ENCODE measurements at regions not wholly inside any gene's neighbourhood (a gene's known extent, or its start where the extent isn't known, plus 50 kb on each side); places are given as distances from the start of the nearest gene placed in this dataset.

GRCh38 chr9:3161912-3162311 lies 318.0 kb upstream of the PUM3 start:
- DNase-seq (ENCODE audit: low read depth), result no peak

- DNase-seq (ENCODE audit: low read depth), result no peak
Measured at GRCh38 chr9:3157011-3157410, 313.1 kb upstream of the PUM3 start.

- no peak for DNase-seq (ENCODE audit: low read depth)
Measured at GRCh38 chr9:3151672-3152576, 308.0 kb upstream of the PUM3 start.

- no peak for DNase-seq (ENCODE audit: low read depth)
Measured at GRCh38 chr9:3150074-3150473, 306.2 kb upstream of the PUM3 start.

- peak; percentile 10 for DNase-seq (ENCODE audit: low read depth)
Measured at GRCh38 chr9:3138231-3139229, 294.6 kb upstream of the PUM3 start.

DNA sequence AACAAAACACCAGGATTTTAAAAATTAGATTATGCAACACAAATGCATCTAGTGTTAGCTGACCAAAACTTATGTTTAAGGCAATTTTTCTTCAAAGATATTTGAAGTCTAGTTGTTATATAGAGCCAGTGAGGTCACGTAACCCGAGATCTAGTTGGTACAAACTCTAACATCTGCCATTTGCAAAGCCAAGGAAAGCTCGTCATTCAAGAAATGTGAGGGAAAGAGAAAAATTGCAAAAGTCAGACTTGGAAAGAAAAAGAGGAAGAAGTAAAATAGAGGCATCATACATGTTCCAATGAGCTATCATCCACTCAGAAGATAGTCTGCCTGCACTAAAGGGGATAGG lies 293.4 kb upstream of the PUM3 start:
- no peak for DNase-seq (ENCODE audit: low read depth)

- peak; percentile 31 for DNase-seq (ENCODE audit: low read depth)
Measured at GRCh38 chr9:3136686-3137346, 292.9 kb upstream of the PUM3 start.

- DNase-seq (ENCODE audit: low read depth), result no peak
Measured at GRCh38 chr9:3136230-3136629, 292.3 kb upstream of the PUM3 start.

- DNase-seq (ENCODE audit: low read depth), result no peak
Measured at GRCh38 chr9:3127564-3127963, 283.7 kb upstream of the PUM3 start.

DNA sequence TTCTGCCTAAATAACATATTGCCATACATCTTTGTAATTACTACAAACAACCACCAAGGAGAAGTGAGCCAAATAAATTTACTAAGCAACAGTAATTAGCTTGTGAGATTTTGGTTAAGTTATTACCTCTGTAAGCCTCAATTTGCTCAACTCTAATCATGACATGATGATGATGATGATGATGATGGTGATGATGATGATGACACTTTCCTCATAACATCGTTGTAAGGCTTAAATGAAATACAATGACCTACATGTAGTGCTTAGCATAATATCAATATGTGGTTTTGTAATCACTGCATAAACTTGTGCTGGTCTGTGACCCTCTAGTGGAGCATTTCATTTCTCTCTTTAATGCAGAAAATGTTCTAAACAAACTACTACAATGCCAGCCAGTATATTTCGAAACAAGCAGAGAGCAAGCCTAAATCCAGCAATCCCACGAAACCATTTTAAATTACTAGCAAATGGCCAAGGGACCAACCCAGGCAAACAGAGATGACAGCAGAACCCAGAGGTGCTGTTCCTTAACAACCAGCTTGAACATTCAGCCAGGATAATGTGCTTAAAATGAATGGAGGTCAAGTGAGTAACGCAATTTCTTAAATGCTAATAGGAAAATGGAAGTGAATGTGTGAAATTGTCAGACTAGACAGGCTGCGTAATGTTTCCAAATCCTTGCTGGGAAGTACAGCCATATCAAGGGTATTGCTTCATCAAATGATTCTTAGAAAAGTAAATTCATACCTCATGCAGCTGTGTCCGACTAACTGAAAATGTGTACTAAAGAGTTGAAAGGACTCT lies 281.9 kb upstream of the PUM3 start:
- no peak for DNase-seq (ENCODE audit: low read depth)

DNA sequence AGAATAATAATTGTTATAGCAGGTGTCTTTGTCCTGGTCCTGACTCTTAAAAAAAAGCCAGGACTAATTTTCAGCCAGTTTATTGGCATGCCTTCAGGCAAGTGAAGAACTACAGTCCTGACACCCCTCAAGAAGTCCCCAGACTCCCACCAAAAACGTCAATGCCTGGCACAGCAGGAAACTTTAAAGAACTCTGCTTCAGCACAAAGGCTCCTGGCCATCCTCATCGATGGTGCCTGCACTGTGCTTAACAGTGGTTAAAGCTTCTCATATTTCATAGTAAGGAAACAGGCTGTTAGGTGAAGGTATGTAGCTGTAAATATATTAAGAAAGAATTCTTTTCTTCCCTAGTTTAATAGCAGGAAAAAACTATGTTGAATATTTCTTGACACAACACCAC lies 280.1 kb upstream of the PUM3 start:
- DNase-seq (ENCODE audit: low read depth), result no peak

GRCh38 chr9:3118081-3118480 lies 274.2 kb upstream of the PUM3 start:
- no peak for DNase-seq (ENCODE audit: low read depth)

DNA sequence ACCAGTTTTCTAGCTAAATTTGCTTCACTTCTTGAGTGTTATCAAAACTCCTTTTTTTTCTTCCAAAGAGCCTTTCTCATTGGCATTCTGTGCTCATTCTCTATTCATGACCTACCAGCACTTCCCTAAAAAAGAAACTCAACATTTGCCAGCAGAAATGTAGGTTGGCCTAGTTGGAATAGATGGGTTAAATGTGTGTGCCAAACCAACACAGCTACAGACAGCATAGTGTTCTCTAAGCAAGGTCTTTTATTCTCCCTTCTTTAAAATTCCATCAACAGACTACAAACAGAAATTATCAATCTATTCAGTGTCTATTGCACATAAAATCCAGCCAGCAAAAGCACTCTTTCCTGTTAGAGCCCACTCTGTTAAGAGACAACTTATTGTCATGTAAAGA lies 255.8 kb upstream of the PUM3 start:
- no peak for DNase-seq (ENCODE audit: low read depth)

GRCh38 chr9:3088219-3088618 lies 244.3 kb upstream of the PUM3 start:
- no peak for DNase-seq (ENCODE audit: low read depth)

DNA sequence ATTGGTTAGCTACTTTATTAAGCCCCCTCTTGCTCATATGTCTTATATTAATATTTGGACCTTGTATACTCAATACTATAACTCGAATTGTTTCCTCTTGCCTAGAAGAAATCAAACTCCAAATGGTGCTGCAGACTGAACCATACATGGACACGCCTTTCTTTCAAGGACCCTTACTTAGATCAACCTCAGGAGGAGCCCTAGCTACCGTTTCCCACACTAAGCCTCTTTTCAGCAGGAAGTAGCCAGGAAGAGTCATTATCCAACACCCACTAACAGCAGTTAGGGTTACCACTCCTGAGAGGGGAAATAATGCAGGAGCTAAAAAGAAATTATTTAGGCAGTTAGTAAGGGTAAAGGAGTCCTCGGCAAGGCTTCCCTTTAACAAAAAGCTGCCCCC lies 243.8 kb upstream of the PUM3 start:
- no peak for DNase-seq (ENCODE audit: low read depth)

DNA sequence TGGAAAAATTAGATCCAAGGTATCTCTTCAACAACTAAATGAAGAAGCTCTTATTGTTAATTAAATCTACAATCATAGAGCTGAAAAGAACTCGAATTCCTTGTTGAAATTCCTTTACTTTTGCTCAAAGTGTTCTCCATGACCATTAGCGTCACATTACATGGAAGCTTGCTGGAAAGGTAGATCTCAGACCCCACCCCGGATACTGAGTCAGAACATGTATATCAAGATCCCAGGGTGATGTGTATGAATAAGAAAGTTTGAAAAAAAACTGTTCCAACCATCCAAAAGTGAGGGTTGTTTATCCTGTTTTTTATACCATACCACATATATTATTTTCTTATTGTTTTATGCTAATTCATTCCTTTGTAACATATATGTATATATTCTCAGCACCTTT lies 237.1 kb upstream of the PUM3 start:
- DNase-seq (ENCODE audit: low read depth), result no peak

- no peak for DNase-seq (ENCODE audit: low read depth)
Measured at GRCh38 chr9:3074247-3074646, 230.4 kb upstream of the PUM3 start.

GRCh38 chr9:3066591-3066990 lies 222.7 kb upstream of the PUM3 start:
- no peak for DNase-seq (ENCODE audit: low read depth)

DNA sequence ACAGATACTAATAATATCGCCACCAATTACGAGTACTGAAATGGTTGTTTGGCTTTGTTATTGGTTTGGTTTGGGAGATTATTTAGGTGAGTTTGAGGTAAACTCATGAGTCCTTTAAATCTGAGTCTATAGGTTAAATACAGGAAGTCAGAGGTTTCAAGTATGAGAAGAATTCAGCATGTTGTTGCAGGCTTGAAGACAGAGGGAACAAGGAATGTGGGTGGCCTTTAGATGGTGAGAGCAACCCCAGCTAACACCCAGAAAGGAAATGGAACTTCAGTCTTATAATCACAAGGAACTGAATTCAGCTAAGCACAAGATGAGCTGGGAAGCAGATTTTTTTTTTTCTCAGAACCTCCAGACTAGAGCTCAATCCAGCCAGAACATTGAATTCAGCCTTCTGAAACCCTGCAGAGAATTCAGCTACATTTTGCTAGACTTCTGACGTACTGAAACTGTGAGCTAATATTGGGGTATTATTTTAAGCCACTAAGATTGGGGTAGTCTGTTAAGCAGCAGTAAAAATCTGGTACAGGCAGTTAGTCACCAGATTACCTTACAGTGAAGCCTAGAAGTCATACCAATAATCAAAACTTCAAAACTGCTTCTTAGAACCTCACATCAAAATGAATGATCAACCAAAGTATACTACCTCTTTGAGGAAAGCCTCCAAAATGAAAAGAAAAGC lies 216.0 kb upstream of the PUM3 start:
- DNase-seq (ENCODE audit: low read depth), result no peak

- DNase-seq (ENCODE audit: low read depth), result no peak
Measured at GRCh38 chr9:3058409-3058808, 214.5 kb upstream of the PUM3 start.

GRCh38 chr9:3054017-3054586 lies 210.2 kb upstream of the PUM3 start:
- no peak for DNase-seq (ENCODE audit: low read depth)
